HepG2 (cell line): ENCODE measurements at regions not wholly inside any gene's neighbourhood (a gene's known extent, or its start where the extent isn't known, plus 50 kb on each side); places are given as distances from the start of the nearest gene placed in this dataset.

Experiments used
- ATAC-seq: fragments of 200-7000 bp; cut with Tn5 transposase; 3 replicates; pipeline ENCODE4 v1.9.1; 2020; ENCODE audit warnings: mild to moderate bottlenecking, moderate library complexity
- BruUV-seq: library from RNA; stranded (reverse); fragments of 400-500 nt; replicated peaks from 2 replicates; lab custom pipeline; 2021; lab: Mats Ljungman, UMichigan
- CTCF ChIA-PET: fragments of 300-600 bp; formaldehyde crosslinking; extraction: SDS; loops from one replicate; lab custom pipeline; 2021; ENCODE audit warnings: low total read pairs, inconsistent platforms, low intra/inter-chr PET ratio; lab: Yijun Ruan, JAX
- POLR2A ChIA-PET: fragments of 350-600 bp; sonication (Branson Sonifier 250); formaldehyde crosslinking; loops from one replicate; lab custom pipeline; 2020; ENCODE audit warnings: antibody characterized with exemption, inconsistent platforms; lab: Yijun Ruan, JAX
- DNase-seq: peaks from one replicate; pipeline ENCODE4 v3.0.0-alpha.2; 2015; ENCODE audit warnings: low spot score
- FAIRE-seq: peaks from 3 replicates; lab custom pipeline; 2011; peaks lifted over from hg19 to GRCh38; lab: Jason Lieb, UNC
- H2AFZ ChIP-seq: one replicate; pipeline ENCODE4 v1.6.1; 2011; ENCODE audit warnings: low read length, inconsistent platforms
- H3K27ac ChIP-seq: fragments of 300-600 bp; 3 replicates; pipeline ENCODE4 v1.8.0; 2011; ENCODE audit warnings: mixed run types, mild to moderate bottlenecking, mixed read lengths, low read length, inconsistent platforms; ENCODE audit not compliant: insufficient read depth; ENCODE audit errors: extremely low read length
- H3K27me3 ChIP-seq, 2 experiments: fragments of 200-600 bp in 1 of 2; 2 replicates in 1 of 2; 3 replicates in 1 of 2; pipeline versions ENCODE4 v1.6.0 to v1.8.0; 2011; ENCODE audit warnings: low read length in 2 of 2, mild to moderate bottlenecking in 2 of 2, moderate library complexity in 2 of 2, inconsistent platforms in 1 of 2; ENCODE audit not compliant: insufficient read depth in 2 of 2, control insufficient read depth in 1 of 2
- H3K36me3 ChIP-seq, 2 experiments: fragments of 200-600 bp in 1 of 2; replicated peaks in 1 of 2; 2 replicates in 1 of 2; 3 replicates in 1 of 2; pipeline versions ENCODE4 v1.5.1 to v1.8.0; 2011; ENCODE audit warnings: low read length in 2 of 2, inconsistent platforms in 1 of 2; ENCODE audit not compliant: insufficient read depth in 2 of 2, control insufficient read depth in 1 of 2
- H3K4me1 ChIP-seq: 2 replicates; pipeline ENCODE4 v1.5.1; 2012; ENCODE audit warnings: low read length, inconsistent platforms; ENCODE audit not compliant: insufficient read depth
- H3K4me2 ChIP-seq: 2 replicates; pipeline ENCODE4 v1.6.0; 2011; ENCODE audit warnings: low read depth, low read length, inconsistent platforms
- H3K4me3 ChIP-seq, 3 experiments: fragments of 200-600 bp in 1 of 3; sonication (generic), shearing (Covaris generic) in 1 of 3; replicated peaks in 1 of 3; 2 replicates each; pipeline ENCODE4 v1.5.1; 2011 to 2016; ENCODE audit warnings: low read length in 3 of 3, inconsistent platforms in 2 of 3, low read depth in 2 of 3, mild to moderate bottlenecking in 2 of 3, control low read depth in 1 of 3, mixed read lengths in 1 of 3; ENCODE audit not compliant: insufficient read depth in 1 of 3
- H3K79me2 ChIP-seq: one replicate; pipeline ENCODE4 v1.6.1; 2011; ENCODE audit warnings: low read length, inconsistent platforms; ENCODE audit not compliant: insufficient read depth
- H3K9ac ChIP-seq: 2 replicates; pipeline ENCODE4 v1.6.0; 2011; ENCODE audit warnings: mild to moderate bottlenecking, low read depth, low read length, inconsistent platforms; ENCODE audit not compliant: insufficient read depth
- H3K9me3 ChIP-seq: 2 replicates; pipeline ENCODE4 v1.5.1; 2012; ENCODE audit warnings: mild to moderate bottlenecking, low read length
- H4K20me1 ChIP-seq: 2 replicates; pipeline ENCODE4 v1.6.0; 2011; ENCODE audit warnings: inconsistent platforms, mild to moderate bottlenecking, low read length, moderate library complexity; ENCODE audit not compliant: insufficient read depth
- AKNA ChIP-seq: sonication (generic); formaldehyde crosslinking; IDR thresholded peaks from 2 replicates; pipeline ENCODE4 v1.4.0; 2020; ENCODE audit warnings: missing genetic modification reagents, borderline replicate concordance
- CBX1 ChIP-seq: IDR thresholded peaks from one replicate; pipeline ENCODE4 v1.6.1; 2016; ENCODE audit warnings: antibody characterized with exemption, low read depth
- CCAR2 ChIP-seq: fragments of 200-400 bp; formaldehyde crosslinking; optimal IDR thresholded peaks from 2 replicates; pipeline ENCODE3; 2018; ENCODE audit warnings: low read depth, mild to moderate bottlenecking, low read length, moderate library complexity
- GATAD1 ChIP-seq: IDR thresholded peaks from 2 replicates; pipeline ENCODE4 v1.6.1; 2016; ENCODE audit warnings: missing genetic modification reagents, missing compliant biosample characterization
- HBP1 ChIP-seq: IDR thresholded peaks from 2 replicates; pipeline ENCODE4 v1.6.1; 2016; ENCODE audit warnings: low read depth, control low read depth
- HINFP ChIP-seq: sonication (generic); formaldehyde crosslinking; IDR thresholded peaks from 2 replicates; pipeline ENCODE4 v1.4.0; 2020; ENCODE audit warnings: low read depth, mild to moderate bottlenecking, missing genetic modification reagents
- ISX ChIP-seq: sonication (generic); formaldehyde crosslinking; conservative IDR thresholded peaks from 2 replicates; pipeline ENCODE4 v1.5.0; 2020; ENCODE audit warnings: missing genetic modification reagents
- KAT8 ChIP-seq: IDR thresholded peaks from 2 replicates; pipeline ENCODE4 v1.6.1; 2016; ENCODE audit warnings: missing genetic modification reagents, missing compliant biosample characterization
- PHF5A ChIP-seq: IDR thresholded peaks from one replicate; pipeline ENCODE4 v1.6.1; 2018; ENCODE audit warnings: low read depth, missing genetic modification reagents; ENCODE audit not compliant: unreplicated experiment
- PRDM15 ChIP-seq: sonication (generic); formaldehyde crosslinking; IDR thresholded peaks from 2 replicates; pipeline ENCODE4 v1.4.0; 2020; ENCODE audit warnings: missing genetic modification reagents
- ZNF260 ChIP-seq: sonication (generic); formaldehyde crosslinking; IDR thresholded peaks from 2 replicates; pipeline ENCODE4 v1.4.0; 2020; ENCODE audit warnings: missing genetic modification reagents, low read depth, mild to moderate bottlenecking, borderline replicate concordance
- ZNF367 ChIP-seq: sonication (generic); formaldehyde crosslinking; IDR thresholded peaks from 2 replicates; pipeline ENCODE4 v1.4.0; 2020; ENCODE audit warnings: missing genetic modification reagents, borderline replicate concordance
- ZNF552 ChIP-seq: sonication (generic); formaldehyde crosslinking; IDR thresholded peaks from 2 replicates; pipeline ENCODE4 v1.9.0; 2022; ENCODE audit warnings: missing genetic modification reagents, mild to moderate bottlenecking, borderline replicate concordance
- WGBS: methylation state at CpG from one replicate; pipeline ENCODE4 v1.1.6; 2017; ENCODE audit warnings: low lambda C conversion rate; 5-methylcytosine and 5-hydroxymethylcytosine counted together
- in situ Hi-C: cut with HindIII; loops from 2 replicates; pipeline ENCODE4 v1.10.0; 2017; ENCODE audit warnings: low pct_unique_long_range_greater_than_20kb; ENCODE audit not compliant: extremely low pct_ligation_motif_present
- intact Hi-C: fragments of 100-400 bp; cut with micrococcal nuclease; formaldehyde crosslinking; loops from one replicate; pipeline ENCODE4 v1.10.0; 2022; ENCODE audit not compliant: unreplicated experiment

- CTCF ChIA-PET, result no interaction called here
- DNase-seq, result no peak
- Histone ChIP-seq H3K4me3 (no peak overlapping the region), H3K4me1 (no peaks in the 10 kb centered on the region), H3K9ac (no peak overlapping the region), H2AFZ (no peak overlapping the region), H3K36me3 (no peaks in the 10 kb centered on the region), H3K27me3 (no peaks in the 10 kb centered on the region), H3K79me2 (no peaks in the 10 kb centered on the region), H3K4me2 (no peak overlapping the region), H3K27ac (no peak overlapping the region), H4K20me1 (no peaks in the 10 kb centered on the region), H3K9me3 (no peaks in the 10 kb centered on the region)
- TF ChIP-seq HBP1 (CRISPR knock-in tag), result no peak
- TF ChIP-seq ZNF552 (CRISPR knock-in tag), result no peak
- TF ChIP-seq CBX1, result no peak
- no peak for TF ChIP-seq PHF5A (CRISPR knock-in tag)
- TF ChIP-seq ZNF367 (CRISPR knock-in tag), result no peak
- no peak for TF ChIP-seq ISX (CRISPR knock-in tag)
- no peak for TF ChIP-seq ZNF260 (CRISPR knock-in tag)
- no peak for TF ChIP-seq KAT8 (CRISPR knock-in tag)
- TF ChIP-seq PRDM15 (CRISPR knock-in tag), result no peak
- no peak for TF ChIP-seq AKNA (CRISPR knock-in tag)
- TF ChIP-seq CCAR2, result no peak
- no peak for TF ChIP-seq HINFP (CRISPR knock-in tag)
- TF ChIP-seq GATAD1 (CRISPR knock-in tag), result no peak
- FAIRE-seq, result no peak
- POLR2A ChIA-PET, result no interaction called here
- intact Hi-C loops, result no loop called here
- BruUV-seq, result no TSS peak
- ATAC-seq, result no peak
- 12% methylated on average over 3 of the region's 3 CpGs for WGBS
- in situ Hi-C loops, result no loop called here
These were observed 308.3 kb downstream of the TSN start for GRCh38 chr2:122063716-122064115.
